ENCODE measurements at regions not wholly inside any gene's neighbourhood (a gene's known extent, or its start where the extent isn't known, plus 50 kb on each side); places are given as distances from the start of the nearest gene placed in this dataset.
"Not testable (repeated sequence)": the region's sequence is repeated elsewhere in the genome, so short reads cannot be mapped to it uniquely, and the experiment has no call there.

DNA sequence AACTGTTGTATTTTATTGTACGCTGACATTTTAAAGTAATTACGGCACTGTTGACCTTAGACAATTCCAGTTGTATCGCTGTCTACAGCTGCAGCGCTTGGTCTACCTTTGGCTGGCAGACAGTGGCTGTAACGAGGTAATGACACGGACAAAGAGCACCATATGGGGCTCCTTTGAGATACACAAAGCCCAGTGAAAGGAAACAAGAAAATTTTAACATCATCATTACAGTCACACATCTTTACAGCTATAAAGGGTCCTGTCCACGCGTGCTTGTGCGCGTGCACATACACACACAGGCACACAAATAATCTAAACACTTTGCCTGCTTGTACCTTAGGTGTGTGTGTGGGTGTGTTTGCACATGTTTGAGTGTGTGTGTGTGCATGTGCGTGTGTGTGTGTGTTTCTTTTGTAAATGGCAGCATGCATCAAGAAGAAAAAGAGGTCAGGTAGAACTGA lies 946.0 kb downstream of the NR2F1-AS1 start:
- Histone ChIP-seq H3K27me3 (ENCODE audit: low read depth, low read length) (no peaks in the 10 kb centered on the region), H3K4me1 (ENCODE audit: control insufficient read depth in 1 of 2, insufficient read depth in 2 of 2, low read length in 2 of 2) (no peaks in the 10 kb centered on the region), H3K27ac (ENCODE audit: low read length) (no peak overlapping the region), H3K4me3 (ENCODE audit: low read depth in 1 of 2, low read length in 2 of 2) (no peak overlapping the region), H3K36me3 (ENCODE audit: control insufficient read depth in 1 of 2, insufficient read depth in 2 of 2, low read length in 2 of 2) (no peaks in the 10 kb centered on the region), H3K9me3 (ENCODE audit: control insufficient read depth in 1 of 2, low read length in 2 of 2) (peaks cover 0 to 2% of the 10 kb centered on the region in 2 donors)

DNA sequence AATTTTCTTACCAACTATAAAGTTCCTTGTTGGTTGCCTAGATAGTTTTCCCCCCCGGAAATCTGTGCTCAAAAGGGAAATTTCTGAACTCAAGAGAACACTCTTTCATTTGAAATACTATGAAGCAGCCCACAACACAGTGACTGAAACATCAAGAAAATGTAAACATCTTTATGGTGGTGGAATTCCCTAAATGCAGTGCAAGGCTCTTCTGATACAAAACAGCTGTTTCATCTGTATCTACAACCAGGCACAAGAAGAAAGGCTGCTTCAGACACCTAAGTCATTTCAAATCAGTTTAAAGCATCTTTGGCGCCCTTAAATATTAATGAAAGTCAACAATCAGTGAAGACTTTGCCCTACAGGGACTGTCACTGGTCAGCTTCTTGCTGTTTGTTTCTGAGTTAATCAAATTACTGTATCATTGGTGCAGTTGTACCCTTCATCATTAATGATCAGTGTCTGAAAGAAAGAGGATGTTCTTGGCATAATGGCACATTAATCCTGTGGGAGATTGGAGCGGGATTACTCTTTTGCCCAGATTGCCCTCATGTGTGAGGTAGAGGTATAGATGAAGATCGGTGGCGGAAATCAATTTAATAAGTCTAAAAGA lies 947.0 kb downstream of the NR2F1-AS1 start:
- Histone ChIP-seq H3K27me3 (ENCODE audit: low read depth, low read length) (no peaks in the 10 kb centered on the region), H3K36me3 (ENCODE audit: control insufficient read depth in 1 of 2, insufficient read depth in 2 of 2, low read length in 2 of 2) (no peaks in the 10 kb centered on the region), H3K4me1 (ENCODE audit: control insufficient read depth in 1 of 2, insufficient read depth in 2 of 2, low read length in 2 of 2) (no peaks in the 10 kb centered on the region), H3K9me3 (ENCODE audit: control insufficient read depth in 1 of 2, low read length in 2 of 2) (peaks cover 0 to 8% of the 10 kb centered on the region in 2 donors), H3K27ac (ENCODE audit: low read length) (no peak overlapping the region), H3K4me3 (ENCODE audit: low read depth in 1 of 2, low read length in 2 of 2) (no peak overlapping the region)

DNA sequence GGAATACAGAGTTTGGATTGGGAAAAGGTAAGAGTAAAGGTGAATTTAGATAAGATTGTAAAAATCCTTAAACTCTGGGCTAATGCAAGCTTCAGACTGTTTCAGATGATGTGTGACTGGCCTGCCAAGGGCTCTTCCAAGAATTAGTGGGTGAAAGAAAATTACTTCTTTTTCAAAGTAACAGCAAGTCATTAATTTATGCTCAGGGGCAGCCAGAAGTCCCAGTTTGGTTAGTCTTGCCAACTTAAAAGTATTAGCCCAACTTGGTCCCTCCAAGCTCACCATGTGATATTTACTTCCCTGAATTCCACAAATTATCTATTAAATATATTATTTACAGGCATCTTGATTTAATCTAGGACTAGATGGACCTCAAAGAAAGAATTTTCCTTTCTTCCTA lies 947.8 kb downstream of the NR2F1-AS1 start:
- no peaks in the 10 kb centered on the region for H3K4me1 ChIP-seq (ENCODE audit: control insufficient read depth in 1 of 2, insufficient read depth in 2 of 2, low read length in 2 of 2)
- H3K4me3 ChIP-seq (ENCODE audit: low read depth in 1 of 2, low read length in 2 of 2): no peak overlapping the region
- no peaks in the 10 kb centered on the region for H3K36me3 ChIP-seq (ENCODE audit: control insufficient read depth in 1 of 2, insufficient read depth in 2 of 2, low read length in 2 of 2)
- H3K27me3 ChIP-seq (ENCODE audit: low read depth, low read length): no peaks in the 10 kb centered on the region
- peaks cover 0 to 8% of the 10 kb centered on the region in 2 donors for H3K9me3 ChIP-seq (ENCODE audit: control insufficient read depth in 1 of 2, low read length in 2 of 2)
- no peak overlapping the region for H3K27ac ChIP-seq (ENCODE audit: low read length)

DNA sequence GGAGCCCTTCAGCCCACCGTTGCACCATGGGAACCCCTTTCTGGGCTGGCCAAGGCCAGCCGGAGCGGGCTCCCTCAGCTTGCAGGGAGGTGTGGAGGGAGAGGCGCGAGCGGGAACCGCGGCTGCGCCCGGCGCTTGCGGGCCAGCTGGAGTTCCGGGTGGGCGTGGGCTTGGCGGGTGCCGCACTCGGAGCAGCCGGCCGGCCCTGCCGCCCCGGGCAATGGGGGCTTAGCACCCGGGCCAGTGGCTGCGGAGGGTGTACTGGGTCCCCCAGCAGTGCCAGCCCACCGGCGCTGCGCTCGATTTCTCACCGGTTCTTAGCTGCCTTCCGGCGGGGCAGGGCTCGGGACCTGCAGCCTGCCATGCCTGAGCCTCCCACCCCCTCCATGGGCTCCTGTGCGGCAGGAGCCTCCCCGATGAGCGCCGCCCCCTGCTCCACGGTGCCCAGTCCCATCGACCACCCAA lies 949.8 kb downstream of the NR2F1-AS1 start:
- not testable (repeated sequence) for H3K4me1 ChIP-seq (ENCODE audit: control insufficient read depth in 1 of 2, insufficient read depth in 2 of 2, low read length in 2 of 2); H3K27ac ChIP-seq (ENCODE audit: low read length); H3K27me3 ChIP-seq (ENCODE audit: low read depth, low read length); H3K4me3 ChIP-seq (ENCODE audit: low read depth in 1 of 2, low read length in 2 of 2); H3K36me3 ChIP-seq (ENCODE audit: control insufficient read depth in 1 of 2, insufficient read depth in 2 of 2, low read length in 2 of 2); H3K9me3 ChIP-seq (ENCODE audit: control insufficient read depth in 1 of 2, low read length in 2 of 2)

DNA sequence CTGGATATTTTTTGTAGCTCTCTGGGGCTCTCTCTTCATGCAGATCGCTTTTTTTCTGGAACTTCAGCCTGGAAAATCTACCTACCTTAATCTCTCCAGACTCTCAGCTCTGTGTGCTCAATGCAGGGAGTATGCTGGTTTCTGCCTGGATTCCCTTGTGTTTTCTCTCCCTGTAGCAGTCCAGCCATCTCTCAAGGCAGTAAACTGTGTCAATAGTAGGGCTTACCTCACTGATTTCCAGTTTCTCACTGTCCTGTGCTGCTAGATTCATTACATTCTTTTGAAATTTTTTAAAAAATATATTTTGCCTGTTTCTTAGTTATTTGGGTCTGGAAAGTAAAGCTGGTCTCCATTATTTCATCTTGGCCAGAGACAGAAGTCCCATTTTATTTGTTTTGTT lies 951.4 kb downstream of the NR2F1-AS1 start:
- Histone ChIP-seq H3K4me1 (ENCODE audit: control insufficient read depth in 1 of 2, insufficient read depth in 2 of 2, low read length in 2 of 2) (no peaks in the 10 kb centered on the region), H3K4me3 (ENCODE audit: low read depth in 1 of 2, low read length in 2 of 2) (no peak overlapping the region), H3K27me3 (ENCODE audit: low read depth, low read length) (no peaks in the 10 kb centered on the region), H3K9me3 (ENCODE audit: control insufficient read depth in 1 of 2, low read length in 2 of 2) (peaks cover 0 to 6% of the 10 kb centered on the region in 2 donors), H3K36me3 (ENCODE audit: control insufficient read depth in 1 of 2, insufficient read depth in 2 of 2, low read length in 2 of 2) (no peaks in the 10 kb centered on the region), H3K27ac (ENCODE audit: low read length) (no peak overlapping the region)

DNA sequence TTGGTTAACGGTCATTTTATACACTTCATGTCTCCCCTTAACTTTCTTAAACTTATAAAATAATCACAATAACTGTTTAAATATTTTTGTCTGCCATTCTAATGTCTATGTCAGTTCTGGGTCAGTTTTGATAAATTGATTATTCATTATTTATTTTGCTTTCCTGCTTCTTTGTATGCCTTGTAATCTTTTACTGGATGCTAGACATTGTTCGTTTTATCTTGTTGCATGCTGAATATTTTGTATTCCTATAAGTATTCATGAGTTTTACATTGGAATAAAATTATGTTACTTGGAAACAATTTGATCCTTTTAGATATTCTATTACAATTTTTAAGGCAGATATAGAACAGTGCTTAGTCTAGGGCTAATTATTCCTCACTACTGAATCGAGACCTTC lies 952.0 kb downstream of the NR2F1-AS1 start:
- peaks cover 0 to 6% of the 10 kb centered on the region in 2 donors for H3K9me3 ChIP-seq (ENCODE audit: control insufficient read depth in 1 of 2, low read length in 2 of 2)
- no peak overlapping the region for H3K27ac ChIP-seq (ENCODE audit: low read length)
- no peaks in the 10 kb centered on the region for H3K36me3 ChIP-seq (ENCODE audit: control insufficient read depth in 1 of 2, insufficient read depth in 2 of 2, low read length in 2 of 2)
- H3K4me1 ChIP-seq (ENCODE audit: control insufficient read depth in 1 of 2, insufficient read depth in 2 of 2, low read length in 2 of 2): no peaks in the 10 kb centered on the region
- no peaks in the 10 kb centered on the region for H3K27me3 ChIP-seq (ENCODE audit: low read depth, low read length)
- no peak overlapping the region for H3K4me3 ChIP-seq (ENCODE audit: low read depth in 1 of 2, low read length in 2 of 2)

DNA sequence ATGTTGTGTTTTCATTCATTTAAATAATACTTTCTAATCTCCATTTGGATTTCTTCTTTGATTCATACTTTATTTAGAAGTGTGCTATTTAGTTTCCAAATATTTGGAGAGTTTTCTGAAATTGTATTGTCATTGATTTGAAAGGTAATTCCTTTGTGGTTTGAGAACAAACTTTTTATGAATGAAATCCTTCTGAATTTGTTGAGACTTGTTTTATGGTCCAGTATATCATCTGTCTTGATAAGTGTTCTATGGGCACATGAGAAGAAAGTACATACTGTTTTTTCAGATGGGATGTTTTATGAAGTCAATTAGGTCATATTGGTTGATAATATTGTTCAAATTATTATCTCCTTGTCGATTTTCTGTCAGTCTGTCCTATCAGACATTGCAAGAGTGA lies 953.8 kb downstream of the NR2F1-AS1 start:
- H3K27me3 ChIP-seq (ENCODE audit: low read depth, low read length): no peaks in the 10 kb centered on the region
- peaks cover 0 to 6% of the 10 kb centered on the region in 2 donors for H3K9me3 ChIP-seq (ENCODE audit: control insufficient read depth in 1 of 2, low read length in 2 of 2)
- H3K4me1 ChIP-seq (ENCODE audit: control insufficient read depth in 1 of 2, insufficient read depth in 2 of 2, low read length in 2 of 2): no peaks in the 10 kb centered on the region
- no peak overlapping the region for H3K27ac ChIP-seq (ENCODE audit: low read length)
- no peaks in the 10 kb centered on the region for H3K36me3 ChIP-seq (ENCODE audit: control insufficient read depth in 1 of 2, insufficient read depth in 2 of 2, low read length in 2 of 2)
- H3K4me3 ChIP-seq (ENCODE audit: low read depth in 1 of 2, low read length in 2 of 2): no peak overlapping the region

DNA sequence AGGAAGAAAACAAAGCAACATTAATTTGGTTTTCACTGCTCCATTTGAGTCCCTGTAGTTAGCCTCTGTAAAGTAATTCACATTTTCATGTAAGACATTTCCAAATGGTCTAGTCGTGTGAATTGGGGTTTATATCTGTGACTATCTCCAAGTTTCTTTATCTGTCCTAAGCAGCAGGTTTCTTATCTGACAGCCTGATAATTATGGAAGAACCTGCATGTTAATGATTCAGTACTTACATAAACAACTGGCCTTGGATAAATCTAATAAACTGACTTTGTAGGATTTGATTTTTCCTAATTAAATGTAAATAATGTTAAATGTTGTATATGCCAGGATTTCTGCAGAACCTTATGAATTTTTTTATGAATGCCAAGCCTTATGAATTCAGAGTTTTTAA lies 964.9 kb downstream of the NR2F1-AS1 start:
- H3K27me3 ChIP-seq (ENCODE audit: low read depth, low read length): no peaks in the 10 kb centered on the region
- peaks cover 0 to 4% of the 10 kb centered on the region in 2 donors for H3K9me3 ChIP-seq (ENCODE audit: control insufficient read depth in 1 of 2, low read length in 2 of 2)
- H3K36me3 ChIP-seq (ENCODE audit: control insufficient read depth in 1 of 2, insufficient read depth in 2 of 2, low read length in 2 of 2): no peaks in the 10 kb centered on the region
- no peak overlapping the region for H3K4me3 ChIP-seq (ENCODE audit: low read depth in 1 of 2, low read length in 2 of 2)
- H3K4me1 ChIP-seq (ENCODE audit: control insufficient read depth in 1 of 2, insufficient read depth in 2 of 2, low read length in 2 of 2): no peaks in the 10 kb centered on the region
- H3K27ac ChIP-seq (ENCODE audit: low read length): no peak overlapping the region

DNA sequence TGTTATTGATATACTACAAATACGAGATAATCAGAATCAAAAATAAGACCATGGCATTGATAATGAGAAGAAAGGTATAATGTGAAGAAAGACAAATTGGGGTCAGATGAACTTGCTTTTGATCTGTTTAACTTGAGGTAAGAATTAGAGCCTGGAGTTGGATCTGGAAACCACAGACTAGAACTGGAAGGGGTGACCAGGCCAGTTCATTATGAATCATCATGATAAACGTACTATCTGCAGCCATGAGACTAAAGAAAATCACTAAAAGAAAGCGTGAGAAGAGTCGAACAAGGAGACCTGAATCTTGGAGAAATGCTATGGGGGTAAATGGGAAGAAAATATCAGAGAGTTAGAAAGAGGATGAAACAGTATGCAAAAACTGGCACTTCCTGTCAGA lies 967.5 kb downstream of the NR2F1-AS1 start:
- H3K4me3 ChIP-seq (ENCODE audit: low read depth in 1 of 2, low read length in 2 of 2): no peak overlapping the region
- no peaks in the 10 kb centered on the region for H3K36me3 ChIP-seq (ENCODE audit: control insufficient read depth in 1 of 2, insufficient read depth in 2 of 2, low read length in 2 of 2)
- no peak overlapping the region for H3K27ac ChIP-seq (ENCODE audit: low read length)
- no peaks in the 10 kb centered on the region for H3K4me1 ChIP-seq (ENCODE audit: control insufficient read depth in 1 of 2, insufficient read depth in 2 of 2, low read length in 2 of 2)
- H3K27me3 ChIP-seq (ENCODE audit: low read depth, low read length): no peaks in the 10 kb centered on the region
- peaks cover 0 to 2% of the 10 kb centered on the region in 2 donors for H3K9me3 ChIP-seq (ENCODE audit: control insufficient read depth in 1 of 2, low read length in 2 of 2)

DNA sequence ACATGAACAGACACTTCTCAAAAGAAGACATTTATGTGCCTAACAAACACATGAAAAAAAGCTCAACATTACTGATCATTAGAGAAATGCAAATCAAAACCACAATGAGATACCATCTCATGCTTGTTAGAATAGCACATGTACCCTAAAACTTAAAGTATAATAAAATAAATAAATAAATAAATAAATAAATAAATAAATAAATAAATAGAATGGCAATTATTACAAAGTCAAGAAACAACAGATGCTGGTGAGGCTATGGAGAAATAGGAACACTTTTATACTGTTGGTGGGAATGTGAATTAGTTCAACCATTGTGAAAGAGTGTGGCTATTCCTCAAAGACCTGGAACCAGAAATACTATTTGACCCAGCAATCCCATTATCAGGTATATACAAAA lies 970.6 kb downstream of the NR2F1-AS1 start:
- not testable (repeated sequence) for H3K27me3 ChIP-seq (ENCODE audit: low read depth, low read length); H3K9me3 ChIP-seq (ENCODE audit: control insufficient read depth in 1 of 2, low read length in 2 of 2); H3K4me3 ChIP-seq (ENCODE audit: low read depth in 1 of 2, low read length in 2 of 2); H3K36me3 ChIP-seq (ENCODE audit: control insufficient read depth in 1 of 2, insufficient read depth in 2 of 2, low read length in 2 of 2); H3K27ac ChIP-seq (ENCODE audit: low read length); H3K4me1 ChIP-seq (ENCODE audit: control insufficient read depth in 1 of 2, insufficient read depth in 2 of 2, low read length in 2 of 2)

DNA sequence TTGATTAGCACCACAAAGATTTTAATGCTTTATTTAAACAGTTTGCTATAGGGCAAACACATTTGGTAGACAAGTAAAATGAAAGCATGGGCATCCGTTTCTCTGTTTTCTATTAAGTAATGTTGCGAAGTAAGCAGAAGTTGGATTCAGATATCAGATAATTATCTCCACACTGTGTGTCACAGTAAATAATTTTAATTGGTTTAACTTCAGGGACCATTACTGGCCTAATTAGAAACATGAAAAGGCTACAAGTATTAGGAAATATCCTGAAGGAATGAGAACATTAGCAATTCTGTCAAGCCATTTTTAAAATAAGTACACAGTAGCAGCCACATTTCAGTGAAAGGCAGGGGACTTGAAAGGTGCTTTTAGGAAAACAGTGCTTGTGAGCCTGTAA lies 975.4 kb downstream of the NR2F1-AS1 start:
- Histone ChIP-seq H3K27ac (ENCODE audit: low read length) (no peak overlapping the region), H3K4me1 (ENCODE audit: control insufficient read depth in 1 of 2, insufficient read depth in 2 of 2, low read length in 2 of 2) (no peaks in the 10 kb centered on the region), H3K9me3 (ENCODE audit: control insufficient read depth in 1 of 2, low read length in 2 of 2) (no peaks in the 10 kb centered on the region), H3K36me3 (ENCODE audit: control insufficient read depth in 1 of 2, insufficient read depth in 2 of 2, low read length in 2 of 2) (no peaks in the 10 kb centered on the region), H3K4me3 (ENCODE audit: low read depth in 1 of 2, low read length in 2 of 2) (no peak overlapping the region), H3K27me3 (ENCODE audit: low read depth, low read length) (no peaks in the 10 kb centered on the region)

DNA sequence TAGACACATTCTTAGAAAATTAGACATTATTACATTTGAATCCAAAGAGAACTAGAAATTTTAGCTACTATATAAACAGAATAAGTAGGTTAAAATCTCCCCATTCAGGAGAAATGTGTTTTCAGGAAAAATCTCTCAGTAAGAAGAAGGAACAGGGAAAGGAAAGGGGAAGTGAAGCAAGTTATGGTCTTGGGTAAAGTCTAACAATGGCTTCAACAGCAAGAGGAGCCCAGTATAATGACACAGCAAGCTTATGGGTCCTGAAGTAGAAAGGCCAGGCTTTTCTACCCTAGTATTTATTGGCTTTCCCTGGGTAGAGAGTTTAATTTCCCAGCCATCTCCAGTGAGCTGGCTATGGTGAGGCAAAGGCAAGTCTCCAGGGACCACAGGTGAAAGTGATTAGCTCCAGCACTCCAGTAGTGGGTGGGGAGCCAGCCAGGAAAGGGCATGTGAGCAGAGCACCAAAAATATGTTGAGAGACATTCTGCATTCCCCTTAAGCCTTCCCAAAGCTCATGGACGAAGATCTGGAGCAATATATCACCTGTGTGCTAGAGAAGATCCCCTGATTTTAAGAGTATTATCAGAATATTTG lies 981.7 kb downstream of the NR2F1-AS1 start:
- H3K27me3 ChIP-seq (ENCODE audit: low read depth, low read length): no peaks in the 10 kb centered on the region
- H3K4me3 ChIP-seq (ENCODE audit: low read depth in 1 of 2, low read length in 2 of 2): no peak overlapping the region
- no peaks in the 10 kb centered on the region for H3K36me3 ChIP-seq (ENCODE audit: control insufficient read depth in 1 of 2, insufficient read depth in 2 of 2, low read length in 2 of 2)
- no peaks in the 10 kb centered on the region for H3K9me3 ChIP-seq (ENCODE audit: control insufficient read depth in 1 of 2, low read length in 2 of 2)
- no peak overlapping the region for H3K27ac ChIP-seq (ENCODE audit: low read length)
- H3K4me1 ChIP-seq (ENCODE audit: control insufficient read depth in 1 of 2, insufficient read depth in 2 of 2, low read length in 2 of 2): no peaks in the 10 kb centered on the region
